ENCODE measurements at regions not wholly inside any gene's neighbourhood (a gene's known extent, or its start where the extent isn't known, plus 50 kb on each side); places are given as distances from the start of the nearest gene placed in this dataset.
"Not testable (repeated sequence)": the region's sequence is repeated elsewhere in the genome, so short reads cannot be mapped to it uniquely, and the experiment has no call there.

- Mint-ChIP-seq H3K27me3 (ENCODE audit: unreplicated experiment) (no peaks in the 10 kb centered on the region), H3K4me1 (ENCODE audit: low read depth, unreplicated experiment) (no peaks in the 10 kb centered on the region), H3K27ac (ENCODE audit: unreplicated experiment) (no peak overlapping the region), H3K36me3 (ENCODE audit: insufficient read depth, unreplicated experiment) (no peaks in the 10 kb centered on the region), H3K9me3 (ENCODE audit: low read depth, unreplicated experiment) (peaks cover 25% of the 10 kb centered on the region), H3K4me3 (ENCODE audit: low read depth, unreplicated experiment) (no peak overlapping the region)
- no peak for DNase-seq
- TF ChIP-seq CTCF (IDR thresholded peaks at IDR 0.05; ENCODE audit: unreplicated experiment) = no peak
- intact Hi-C loops (cut with micrococcal nuclease; ENCODE audit: unreplicated experiment) = no loop called here
- BruUV-seq (replicated peaks) = no TSS peak
- CTCF ChIA-PET = no interaction called here
Measured at GRCh38 chr5:118467103-118467502, 521.2 kb downstream of the DTWD2 start.

GRCh38 chr5:118466418-118466817 lies 521.9 kb downstream of the DTWD2 start:
- no TSS peak for BruUV-seq (replicated peaks)
- DNase-seq = no peak
- no peaks in the 10 kb centered on the region for H3K4me1 Mint-ChIP-seq (ENCODE audit: low read depth, unreplicated experiment)
- H3K27ac Mint-ChIP-seq (ENCODE audit: unreplicated experiment) = no peak overlapping the region
- no peaks in the 10 kb centered on the region for H3K27me3 Mint-ChIP-seq (ENCODE audit: unreplicated experiment)
- CTCF ChIA-PET = no interaction called here
- H3K9me3 Mint-ChIP-seq (ENCODE audit: low read depth, unreplicated experiment) = peaks cover 27% of the 10 kb centered on the region
- H3K36me3 Mint-ChIP-seq (ENCODE audit: insufficient read depth, unreplicated experiment) = no peaks in the 10 kb centered on the region
- no peak overlapping the region for H3K4me3 Mint-ChIP-seq (ENCODE audit: low read depth, unreplicated experiment)
- no peak for TF ChIP-seq CTCF (IDR thresholded peaks at IDR 0.05; ENCODE audit: unreplicated experiment)
- intact Hi-C loops (cut with micrococcal nuclease; ENCODE audit: unreplicated experiment) = no loop called here

- H3K36me3 Mint-ChIP-seq (ENCODE audit: insufficient read depth, unreplicated experiment); H3K27ac Mint-ChIP-seq (ENCODE audit: unreplicated experiment); DNase-seq; BruUV-seq (replicated peaks); H3K4me3 Mint-ChIP-seq (ENCODE audit: low read depth, unreplicated experiment); CTCF ChIA-PET; H3K27me3 Mint-ChIP-seq (ENCODE audit: unreplicated experiment); intact Hi-C loops (cut with micrococcal nuclease; ENCODE audit: unreplicated experiment); H3K4me1 Mint-ChIP-seq (ENCODE audit: low read depth, unreplicated experiment): not testable (repeated sequence)
- H3K9me3 Mint-ChIP-seq (ENCODE audit: low read depth, unreplicated experiment) = peaks cover 19% of the 10 kb centered on the region
Measured at GRCh38 chr5:118462276-118462675, 526.1 kb downstream of the DTWD2 start.

- peaks cover 22% of the 10 kb centered on the region for H3K9me3 Mint-ChIP-seq (ENCODE audit: low read depth, unreplicated experiment)
Measured at GRCh38 chr5:118461436-118461835, 526.9 kb downstream of the DTWD2 start.

GRCh38 chr5:118459490-118459889 lies 528.9 kb downstream of the DTWD2 start:
- CTCF ChIA-PET = no interaction called here
- Mint-ChIP-seq H3K4me1 (ENCODE audit: low read depth, unreplicated experiment) (no peaks in the 10 kb centered on the region), H3K27me3 (ENCODE audit: unreplicated experiment) (no peaks in the 10 kb centered on the region), H3K4me3 (ENCODE audit: low read depth, unreplicated experiment) (no peak overlapping the region), H3K9me3 (ENCODE audit: low read depth, unreplicated experiment) (peaks cover 26% of the 10 kb centered on the region), H3K36me3 (ENCODE audit: insufficient read depth, unreplicated experiment) (no peaks in the 10 kb centered on the region), H3K27ac (ENCODE audit: unreplicated experiment) (no peak overlapping the region)
- no peak for DNase-seq
- no peak for TF ChIP-seq CTCF (IDR thresholded peaks at IDR 0.05; ENCODE audit: unreplicated experiment)
- no TSS peak for BruUV-seq (replicated peaks)
- intact Hi-C loops (cut with micrococcal nuclease; ENCODE audit: unreplicated experiment) = no loop called here

More at GRCh38 chr5:118461436-118461835, 526.9 kb downstream of the DTWD2 start:
- no peaks in the 10 kb centered on the region for H3K27me3 Mint-ChIP-seq (ENCODE audit: unreplicated experiment)
- H3K4me1 Mint-ChIP-seq (ENCODE audit: low read depth, unreplicated experiment) = no peaks in the 10 kb centered on the region
- no peak overlapping the region for H3K4me3 Mint-ChIP-seq (ENCODE audit: low read depth, unreplicated experiment)
- CTCF ChIA-PET = no interaction called here
- DNase-seq = no peak
- H3K36me3 Mint-ChIP-seq (ENCODE audit: insufficient read depth, unreplicated experiment) = no peaks in the 10 kb centered on the region
- BruUV-seq (replicated peaks) = no TSS peak
- H3K27ac Mint-ChIP-seq (ENCODE audit: unreplicated experiment) = no peak overlapping the region
- intact Hi-C loops (cut with micrococcal nuclease; ENCODE audit: unreplicated experiment) = no loop called here
- no peak for TF ChIP-seq CTCF (IDR thresholded peaks at IDR 0.05; ENCODE audit: unreplicated experiment)
